ENCODE measurements at regions not wholly inside any gene's neighbourhood (a gene's known extent, or its start where the extent isn't known, plus 50 kb on each side); places are given as distances from the start of the nearest gene placed in this dataset.

DNA sequence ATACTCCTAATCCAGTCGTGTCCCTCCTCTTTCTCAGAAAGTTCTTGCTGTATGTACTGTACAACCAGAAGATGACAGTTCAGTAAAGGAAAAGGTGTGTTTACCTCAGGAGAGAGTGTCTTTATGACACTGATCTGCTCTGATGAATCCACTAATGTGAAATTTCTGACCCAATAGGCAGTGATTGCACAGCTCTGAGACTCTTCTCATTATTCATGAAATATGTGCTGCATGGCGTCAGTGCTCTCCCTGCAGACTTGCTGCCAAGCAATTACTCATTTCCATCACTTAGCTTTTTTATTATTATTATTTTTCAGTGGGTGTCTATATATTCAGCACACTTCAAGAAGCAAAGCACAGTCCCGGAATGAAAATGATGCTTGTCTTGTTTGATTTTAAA, 389.0 kb downstream of the RASEF start:
- no peak for DNase-seq

DNA sequence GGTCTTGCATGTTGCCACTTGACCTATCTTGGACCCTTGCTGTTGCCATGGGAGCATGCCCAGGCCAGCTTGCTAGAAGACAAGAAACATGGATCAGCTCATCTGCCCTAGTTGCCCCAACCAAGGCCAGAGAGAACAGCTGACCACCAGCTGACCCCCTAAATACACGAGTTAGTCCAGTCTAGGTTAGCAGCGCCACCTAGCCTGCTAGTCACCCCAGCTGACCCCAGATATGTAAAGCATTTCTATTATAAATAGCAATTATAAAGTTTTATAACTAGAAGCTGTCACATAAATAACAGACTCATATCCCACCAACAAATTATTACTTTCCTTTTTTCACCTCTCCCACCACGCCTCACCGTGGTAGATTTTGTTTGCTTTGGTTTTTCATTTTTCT, 387.8 kb downstream of the RASEF start:
- no peak for DNase-seq

DNA sequence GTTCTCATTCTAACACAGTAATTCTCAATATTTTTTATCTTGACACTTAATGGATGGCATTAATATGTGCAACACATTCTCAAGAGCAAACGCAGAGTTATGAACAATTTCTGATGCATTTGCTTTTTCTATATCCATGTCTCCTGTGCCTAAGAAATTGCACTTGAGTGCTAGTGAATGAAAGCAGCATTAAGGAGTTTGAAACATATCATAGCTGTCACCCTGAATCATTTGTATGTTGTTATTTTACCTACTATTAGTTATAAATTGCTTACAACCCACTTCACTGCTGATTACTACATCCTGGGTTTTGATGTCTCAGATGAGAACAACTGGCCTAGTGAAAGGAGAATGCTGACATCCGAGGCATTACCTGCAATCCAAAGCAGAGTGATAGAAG, 387.3 kb downstream of the RASEF start:
- no peak for DNase-seq

DNA sequence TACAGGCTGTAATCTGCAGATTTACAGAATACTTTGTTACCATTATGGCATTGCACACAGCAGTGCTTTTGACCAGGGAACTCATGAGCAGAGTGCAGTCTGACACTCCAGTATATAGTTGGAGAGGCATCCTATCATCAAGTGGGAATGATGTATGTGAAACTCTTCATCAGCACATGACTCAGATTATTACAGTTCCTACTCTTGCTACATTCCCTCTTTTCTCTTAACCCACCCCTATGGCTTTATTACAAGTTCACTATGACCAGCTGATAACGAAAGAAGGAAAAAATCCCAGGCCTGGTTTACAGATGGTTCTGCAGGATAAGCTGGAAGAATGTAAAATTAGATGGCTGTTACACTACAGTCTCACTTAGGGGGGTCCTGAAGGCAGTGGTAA, 385.9 kb downstream of the RASEF start:
- no peak for DNase-seq

DNA sequence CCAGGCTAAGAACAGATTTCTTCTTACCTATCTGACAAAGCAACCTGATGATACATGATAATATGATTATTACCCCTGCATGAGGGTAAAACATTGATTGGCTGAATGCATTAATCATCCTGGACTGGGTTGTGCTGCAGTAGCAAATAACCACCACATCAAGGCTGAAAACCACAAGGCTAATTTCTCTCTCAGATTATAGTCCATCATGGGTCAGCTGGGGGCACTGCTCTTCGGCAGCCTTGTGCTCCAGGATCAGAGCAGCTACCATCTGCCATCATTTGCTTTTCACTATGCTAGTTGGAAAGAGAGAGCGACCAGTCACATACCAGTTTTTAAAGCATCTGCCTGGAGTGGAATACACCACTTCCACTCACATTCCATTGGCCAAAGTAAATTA, 383.5 kb downstream of the RASEF start:
- DNase-seq = no peak

DNA sequence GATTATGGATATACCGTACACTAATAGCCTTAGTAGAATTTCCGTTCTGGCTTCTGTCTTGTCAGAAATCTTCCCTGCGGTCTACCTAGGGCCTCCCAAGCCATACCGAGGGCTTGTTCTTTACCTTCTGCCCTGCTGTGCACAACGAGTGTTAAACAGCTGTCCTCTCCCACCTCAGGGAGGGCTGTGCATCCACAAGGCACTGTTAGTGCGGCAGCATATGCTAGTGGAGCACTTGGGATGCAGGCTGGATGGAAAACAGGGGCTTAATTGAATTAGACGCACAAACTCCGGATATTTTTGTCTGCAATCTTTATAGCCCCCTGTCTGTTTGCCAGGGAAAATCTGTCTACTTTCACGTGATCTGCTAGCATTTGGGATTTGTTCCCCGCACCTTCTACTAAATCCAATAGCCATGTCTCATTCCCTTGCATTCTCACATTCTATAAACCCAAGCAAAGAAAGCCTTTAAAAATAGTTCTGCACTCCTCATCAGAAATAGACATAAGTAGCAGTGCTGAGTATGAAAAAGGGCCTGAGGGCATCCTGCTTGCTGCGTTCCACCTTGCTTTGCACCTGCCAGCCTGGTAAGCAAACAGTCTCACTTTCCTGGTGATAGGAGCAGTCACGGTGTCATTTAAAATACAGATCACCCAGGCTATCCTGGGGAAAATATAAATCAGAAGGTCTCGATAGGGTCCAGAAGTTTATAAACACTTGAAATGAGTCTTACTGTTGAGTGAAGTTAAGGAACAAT, 382.6 kb downstream of the RASEF start:
- no peak for DNase-seq

DNA sequence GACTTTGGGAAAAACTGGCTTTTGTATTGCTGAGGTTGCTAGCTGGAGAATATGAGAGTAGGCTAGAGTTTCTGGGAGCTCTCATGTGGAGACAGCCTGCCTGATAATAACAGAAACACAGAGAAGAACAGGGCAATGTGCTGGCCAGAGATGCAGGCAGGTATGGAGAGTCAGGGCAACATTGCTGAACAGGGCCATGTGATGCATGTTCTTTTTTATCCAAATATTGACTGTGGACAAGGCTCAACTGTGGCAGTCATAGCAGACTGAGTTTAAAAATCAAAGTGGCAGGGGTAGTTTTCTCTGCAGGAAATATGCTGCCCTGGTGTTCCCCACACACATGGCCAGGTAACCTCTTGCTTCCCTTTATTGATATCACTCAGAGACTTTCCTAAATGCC, 381.1 kb downstream of the RASEF start:
- DNase-seq = no peak

DNA sequence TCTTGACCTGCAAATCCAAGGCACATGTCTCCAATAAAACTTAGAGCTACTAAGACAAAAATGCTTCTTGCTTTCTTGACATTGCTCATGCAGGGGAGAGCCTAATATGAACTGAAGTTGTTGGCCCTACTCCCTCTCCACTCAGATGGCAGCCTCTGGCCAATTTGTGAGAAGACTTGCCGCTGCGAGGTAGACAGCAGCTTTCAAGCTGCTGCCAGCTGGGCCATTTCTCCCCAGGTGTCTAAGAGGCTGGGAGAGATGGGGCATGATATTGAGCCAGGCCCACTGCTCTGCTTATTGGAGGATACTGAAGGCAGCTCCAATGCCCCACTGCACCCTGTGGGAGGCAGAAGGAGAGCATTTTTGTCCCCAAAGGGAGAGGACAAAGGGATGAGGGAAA, 380.5 kb downstream of the RASEF start:
- DNase-seq = no peak

DNA sequence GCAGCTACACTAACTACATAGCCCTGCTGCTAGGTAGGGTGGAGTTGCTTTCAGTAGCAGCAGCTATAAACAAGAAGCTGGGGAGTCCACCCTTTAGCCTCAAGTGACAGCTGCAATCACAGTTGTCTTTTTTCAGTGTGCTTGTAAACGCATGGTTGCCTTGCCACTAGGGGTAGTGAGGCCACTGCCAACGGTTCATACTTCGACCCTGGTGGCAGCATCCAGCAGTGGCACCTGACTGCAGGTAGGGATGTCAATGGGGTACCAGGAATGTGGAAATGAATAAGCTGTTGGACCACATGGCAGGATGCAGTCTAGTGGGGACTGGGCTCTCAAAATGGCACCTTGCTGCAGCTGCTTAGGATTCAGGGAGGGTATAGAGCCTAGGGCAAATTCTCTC, 367.2 kb downstream of the RASEF start:
- no peak for DNase-seq

DNA sequence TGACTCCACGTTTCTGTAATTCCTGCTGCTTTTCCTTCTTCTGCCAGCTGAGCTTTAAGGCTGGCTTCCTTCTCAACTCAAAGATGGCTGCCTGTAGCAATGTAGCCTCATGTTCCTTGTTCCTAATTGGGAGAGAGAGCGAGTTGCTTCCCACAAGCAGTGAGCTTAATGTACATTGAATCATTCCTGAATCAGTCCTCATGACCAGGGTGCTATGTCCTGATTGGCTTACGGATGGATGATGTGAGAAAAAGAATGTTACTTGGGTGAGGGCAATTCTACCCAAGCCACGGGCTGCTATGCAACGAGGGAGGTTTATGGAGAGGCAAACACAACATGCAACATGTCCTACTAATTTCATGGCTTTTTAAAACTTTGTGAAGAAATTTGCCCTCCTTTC, 356.2 kb downstream of the RASEF start:
- DNase-seq = no peak

DNA sequence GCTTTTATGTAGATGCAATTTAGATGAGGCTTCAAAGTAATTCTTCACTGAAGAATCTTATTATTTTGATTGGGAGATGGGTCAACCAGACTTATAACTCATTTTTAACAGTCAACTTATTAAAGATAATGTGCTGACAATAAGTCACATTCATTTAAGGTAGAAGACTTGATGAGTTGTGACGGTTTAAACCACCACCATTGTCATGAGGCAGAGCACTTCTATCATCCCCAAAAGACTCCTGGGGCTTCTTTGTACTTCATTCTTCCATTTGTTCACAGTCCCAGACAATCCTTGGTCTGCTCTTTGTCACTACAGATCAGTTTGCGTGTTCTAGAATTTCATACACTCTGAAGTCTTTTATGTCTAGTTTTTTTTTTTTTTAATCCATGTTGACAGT, 346.1 kb downstream of the RASEF start:
- no peak for DNase-seq

DNA sequence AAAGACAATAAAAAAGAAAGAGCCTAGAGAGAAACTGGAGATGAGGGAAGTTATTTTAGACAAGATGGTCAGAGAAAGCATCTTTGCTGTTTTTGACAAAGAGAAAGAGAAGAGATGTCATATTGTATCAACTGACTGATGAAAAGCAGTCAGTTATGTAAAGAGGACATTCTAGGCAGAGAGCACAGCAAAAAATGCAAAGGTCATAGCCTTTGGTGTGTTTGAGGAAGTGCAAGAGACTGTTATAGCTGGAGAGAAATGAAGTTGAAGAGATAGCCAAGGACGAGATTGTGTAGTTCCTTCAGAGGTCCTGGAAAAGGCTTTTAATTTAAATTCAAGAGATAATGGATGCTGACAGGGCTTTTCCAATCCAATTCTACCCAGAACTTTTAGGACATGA, 342.4 kb downstream of the RASEF start:
- no peak for DNase-seq

DNA sequence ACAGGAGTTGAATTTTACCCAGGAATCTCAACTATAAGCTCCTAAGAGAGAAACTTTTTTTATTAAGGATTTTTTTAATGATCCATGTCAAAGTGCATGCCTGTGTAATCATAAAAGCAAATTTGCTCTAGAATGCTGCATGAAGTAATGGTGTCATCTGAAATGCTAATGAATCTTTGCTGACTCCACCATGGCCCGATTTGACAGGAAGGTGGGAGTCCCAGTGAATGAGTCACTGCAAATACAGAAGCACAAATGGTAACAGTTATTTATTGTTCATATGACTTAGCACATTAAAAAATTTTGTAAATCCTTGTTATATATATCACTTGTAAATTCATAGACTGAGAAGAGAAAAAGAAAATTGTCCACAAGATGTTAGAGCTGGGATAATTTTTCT, 341.3 kb downstream of the RASEF start:
- no peak for DNase-seq

DNA sequence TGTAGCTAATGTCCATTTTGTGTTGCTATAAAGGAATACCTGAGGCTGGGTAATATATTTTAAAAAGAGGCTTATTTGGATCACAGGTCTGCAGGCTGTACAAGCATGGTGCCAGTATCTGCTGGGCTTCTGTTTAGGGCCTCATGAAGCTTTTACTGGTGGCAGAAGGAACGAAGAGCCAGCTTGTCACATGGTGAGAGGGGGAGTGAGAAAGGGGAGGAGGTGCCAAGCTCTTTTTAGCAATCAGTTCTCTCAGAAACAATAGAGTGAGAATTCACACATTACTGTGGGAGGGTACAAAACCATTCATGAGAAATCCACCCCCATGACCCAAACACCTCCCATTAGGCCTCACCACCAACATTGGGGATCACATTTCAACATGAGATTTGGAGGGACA, 340.9 kb downstream of the RASEF start:
- DNase-seq = no peak

DNA sequence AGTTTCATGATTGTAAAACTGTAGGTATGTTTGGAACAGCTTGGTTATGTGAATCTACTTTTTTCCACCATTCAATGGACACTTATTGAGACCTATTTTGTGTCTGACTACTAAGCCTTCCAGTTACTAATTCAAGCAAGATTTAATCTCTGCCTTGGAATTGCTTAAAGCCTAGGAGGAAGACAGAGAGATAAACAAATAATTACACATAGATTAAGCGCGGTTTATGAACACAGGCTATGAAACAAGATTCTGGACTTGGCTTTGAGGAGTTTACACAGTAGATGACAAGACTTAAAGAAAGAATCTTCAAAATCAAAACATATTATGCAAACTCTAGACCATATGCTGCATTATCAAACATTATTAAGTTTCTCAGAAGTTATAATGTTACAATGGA, 340.4 kb downstream of the RASEF start:
- no peak for DNase-seq

DNA sequence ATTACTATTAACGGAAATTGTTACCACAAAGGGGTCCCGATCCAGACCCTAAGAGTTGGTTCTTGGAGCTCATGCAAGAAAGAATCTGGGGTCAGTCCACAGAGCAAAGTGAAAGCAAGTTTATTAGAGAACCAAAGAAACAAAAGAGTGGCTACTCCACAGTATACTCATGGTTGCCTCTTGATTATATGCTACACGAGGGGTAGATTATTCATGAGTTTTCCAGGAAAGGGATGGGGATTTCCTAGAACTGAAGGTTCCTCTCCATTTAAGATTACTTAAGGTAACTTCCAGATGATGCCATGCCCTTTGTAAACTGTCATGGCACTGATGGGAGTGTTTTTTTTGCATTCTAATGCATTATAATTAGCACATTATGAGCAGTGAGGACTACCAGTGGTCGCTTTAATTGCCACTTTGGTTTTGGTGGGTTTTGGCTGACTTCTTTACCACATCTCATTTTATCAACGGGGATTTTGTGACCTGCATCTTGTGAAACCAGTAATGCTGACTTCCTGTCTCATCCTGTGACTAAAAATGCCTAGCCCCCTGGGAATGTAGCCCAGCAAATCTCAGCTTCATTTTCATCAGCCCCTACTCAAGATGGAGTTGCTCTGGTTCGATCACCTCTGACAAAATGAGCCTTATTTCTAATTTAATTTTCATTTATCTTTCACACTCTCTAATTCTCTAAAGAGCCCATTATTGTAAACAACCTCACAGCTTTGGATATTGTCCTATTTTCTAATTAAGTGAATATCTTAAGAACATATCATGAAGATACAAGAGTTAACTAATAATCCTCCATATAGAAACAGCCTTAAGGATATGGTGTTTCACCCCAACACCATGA, 336.3 kb downstream of the RASEF start:
- DNase-seq = no peak

DNA sequence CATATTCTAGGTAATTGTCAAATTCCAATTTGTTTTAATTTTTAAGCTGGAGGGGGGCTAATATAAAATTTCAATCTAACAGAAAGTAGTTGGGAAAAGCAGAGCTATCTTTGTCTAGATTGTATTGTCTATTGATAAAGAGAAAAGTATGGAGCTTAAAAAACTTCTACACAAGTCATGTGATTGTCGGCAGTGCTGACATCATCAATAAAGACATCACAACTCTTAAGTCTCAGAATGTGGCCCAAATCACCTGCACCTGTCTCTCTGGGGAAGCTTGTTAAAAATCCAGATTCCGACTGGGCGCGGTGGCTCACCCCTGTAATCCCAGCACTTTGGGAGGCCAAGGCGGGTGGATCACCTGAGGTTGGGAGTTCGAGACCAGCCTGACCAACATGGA, 333.8 kb downstream of the RASEF start:
- no peak for DNase-seq

DNA sequence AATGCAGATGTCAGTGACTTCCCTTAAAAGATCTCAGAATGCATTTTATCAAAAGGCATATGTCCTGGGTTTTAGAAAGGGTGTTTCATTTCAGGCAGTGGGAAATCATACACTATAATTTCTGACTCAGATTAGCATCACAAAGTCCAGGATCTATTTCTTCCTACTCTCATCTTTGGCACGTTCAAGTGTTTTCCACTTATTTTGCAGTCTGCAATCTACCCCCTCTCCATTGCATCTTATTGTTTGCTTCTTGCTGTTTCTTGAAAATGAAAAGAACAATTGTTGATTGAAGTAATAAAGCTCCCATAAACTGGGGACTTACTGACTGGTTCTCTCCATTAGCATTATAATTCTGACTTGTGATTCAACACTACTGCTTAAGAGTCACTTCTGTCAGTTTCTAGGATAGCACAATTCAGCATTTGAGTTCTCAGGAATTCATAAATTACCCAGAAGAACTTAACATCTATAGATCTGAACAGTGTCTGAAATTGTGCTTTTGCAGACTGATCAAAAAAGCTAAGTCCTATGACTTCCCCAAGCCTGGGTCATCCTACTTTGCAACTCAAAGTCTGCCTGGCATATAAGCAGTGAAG, 332.9 kb downstream of the RASEF start:
- no peak for DNase-seq

DNA sequence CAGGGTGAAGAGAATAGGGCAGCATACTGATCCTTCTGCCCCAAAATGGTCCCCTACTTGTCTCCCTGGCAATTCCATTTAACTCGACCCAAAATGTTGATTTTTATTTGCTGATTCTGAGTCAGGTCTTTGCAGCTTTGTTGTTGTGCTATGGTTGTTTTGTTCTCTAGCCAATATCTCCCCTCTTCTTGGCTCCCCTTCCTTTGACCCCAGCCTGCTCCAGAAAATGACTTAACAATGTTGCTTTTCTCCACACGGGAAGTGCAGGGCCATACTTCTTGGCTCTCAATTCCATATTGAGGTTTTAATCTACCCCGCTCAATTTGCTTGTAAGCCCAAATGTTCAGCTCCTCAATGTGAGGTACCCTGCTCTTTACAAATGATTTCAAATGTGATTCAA, 330.0 kb downstream of the RASEF start:
- DNase-seq = no peak

DNA sequence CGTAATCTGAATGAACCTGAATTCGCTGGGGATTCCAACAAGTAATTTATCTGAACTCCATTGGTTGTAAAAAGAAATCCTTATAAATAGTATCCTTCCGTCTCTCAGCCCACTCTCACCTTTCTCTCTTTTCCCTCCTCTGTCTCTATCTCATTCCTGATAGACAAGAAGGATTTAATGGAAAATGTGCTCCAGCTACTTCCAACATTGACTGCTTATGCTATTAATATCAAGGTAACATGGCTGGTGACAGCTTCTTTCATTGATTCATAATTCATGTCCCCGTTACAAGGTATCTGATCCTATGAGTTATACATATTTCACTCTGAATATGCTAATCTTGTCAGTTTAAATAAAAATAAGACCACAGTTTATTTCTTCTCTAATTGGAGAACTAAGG, 326.8 kb downstream of the RASEF start:
- DNase-seq = no peak

DNA sequence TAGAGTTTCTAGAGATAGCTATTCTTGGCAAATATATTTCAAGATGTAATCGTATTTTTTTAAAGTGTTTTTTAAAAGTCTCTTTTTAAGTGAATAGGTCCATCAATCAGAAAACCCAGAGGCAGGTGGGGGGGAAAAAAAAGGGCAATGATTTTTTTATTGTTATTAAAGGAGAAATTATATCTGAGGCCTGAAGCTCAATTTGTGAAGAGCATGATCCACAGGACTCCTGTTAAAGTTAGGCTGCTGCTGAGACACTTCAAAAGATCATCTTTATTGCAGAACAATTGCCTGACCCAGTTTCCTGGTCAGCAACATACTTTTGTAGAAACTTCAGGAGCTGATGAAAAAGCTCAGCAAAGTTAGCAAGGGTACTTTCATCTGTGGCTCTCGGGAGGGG, 326.2 kb downstream of the RASEF start:
- DNase-seq = no peak

DNA sequence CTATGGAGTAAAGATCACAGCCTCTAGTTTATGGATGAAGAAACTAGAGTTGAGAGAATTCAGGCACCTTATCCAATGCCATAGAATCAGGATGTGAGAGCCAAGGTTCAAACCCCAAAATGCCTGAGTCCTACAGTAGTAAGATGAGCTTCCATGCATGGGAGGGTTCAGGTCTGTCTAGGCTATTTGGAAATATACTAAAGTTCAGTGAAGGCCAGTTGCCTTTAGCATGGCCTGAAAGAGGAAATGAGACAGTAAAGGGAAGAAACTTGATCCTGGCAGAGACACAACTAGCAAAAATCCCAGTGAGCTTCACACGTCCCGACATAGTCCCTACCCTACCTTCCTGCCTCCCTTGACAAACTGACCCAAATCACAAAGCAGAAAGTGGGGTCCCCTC, 317.0 kb downstream of the RASEF start:
- DNase-seq = no peak

DNA sequence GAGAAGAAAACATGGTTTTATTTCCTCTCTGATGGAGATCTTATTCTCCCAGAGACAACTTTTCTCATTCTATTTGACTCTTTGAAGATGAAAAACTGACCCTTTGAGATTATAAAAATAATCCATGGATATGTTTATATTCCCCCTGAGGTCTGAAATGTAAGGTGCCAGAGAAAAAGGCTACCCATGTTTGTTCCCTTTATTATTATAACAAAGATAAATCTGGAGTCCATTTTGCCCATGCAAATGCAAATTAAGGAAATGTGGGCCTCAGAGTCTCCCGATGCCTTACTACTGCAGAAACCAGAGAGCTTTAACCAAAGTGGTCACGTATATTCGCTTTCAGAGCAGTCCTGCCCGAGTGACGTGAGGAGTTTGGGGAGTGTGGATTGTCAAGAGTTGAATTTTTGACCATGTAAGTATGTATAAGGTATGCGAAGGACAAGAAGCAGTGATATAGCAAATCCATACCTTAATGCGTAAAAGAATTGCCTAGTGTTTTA, 312.5 kb downstream of the RASEF start:
- DNase-seq = no peak

DNA sequence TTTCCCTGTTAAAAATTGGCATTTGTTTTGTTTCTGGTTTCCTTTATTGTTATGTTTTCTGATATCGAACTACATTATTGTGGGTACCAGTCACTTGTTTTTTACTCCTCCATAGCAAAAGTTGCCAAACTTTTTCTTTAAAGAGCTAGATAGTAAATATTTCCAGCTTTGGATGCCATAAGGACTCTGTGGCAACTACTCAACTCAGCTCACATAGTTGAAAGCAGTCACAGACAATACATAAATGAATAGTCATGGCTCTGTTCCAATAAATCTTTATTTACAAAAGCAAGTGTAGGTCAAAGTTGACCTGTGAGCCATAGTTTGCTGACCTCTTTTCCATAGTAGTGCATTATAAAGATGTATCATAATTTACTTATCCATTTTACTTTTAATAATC, 305.0 kb downstream of the RASEF start:
- no peak for DNase-seq
